HG02571 (cell line): ENCODE measurements at regions not wholly inside any gene's neighbourhood (a gene's known extent, or its start where the extent isn't known, plus 50 kb on each side); places are given as distances from the start of the nearest gene placed in this dataset.

ENCODE experiments used
- ATAC-seq: cut with Tn5 transposase; IDR thresholded peaks from one replicate; pipeline ENCODE4 v1.9.1; 2021; ENCODE audit warnings: mild to moderate bottlenecking, moderate library complexity; ENCODE audit not compliant: unreplicated experiment

DNA sequence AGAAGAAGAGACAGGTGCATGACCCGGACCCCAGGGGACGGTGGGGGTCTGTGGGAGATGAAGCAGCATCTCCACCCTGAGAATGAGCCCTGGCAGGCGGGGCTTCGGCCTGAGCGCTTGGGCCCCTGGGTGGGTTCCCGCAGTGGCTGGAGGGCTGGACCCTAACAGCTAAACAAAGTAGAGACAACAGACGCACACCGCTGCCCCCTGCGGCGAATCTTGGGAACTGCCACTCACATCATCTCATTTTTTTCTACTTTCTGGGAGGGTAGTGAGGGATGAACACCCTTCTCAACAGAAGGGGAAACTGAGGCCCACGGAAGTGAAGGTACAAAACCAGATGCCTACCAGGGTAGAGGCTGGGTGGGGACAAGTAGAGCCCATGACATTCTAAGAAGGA is 104.7 kb downstream of the RFLNA start:
- no peak for ATAC-seq

- no peak for ATAC-seq
Observed at GRCh38 chr12:124398578-124399227, 103.8 kb downstream of the RFLNA start.

GRCh38 chr12:124397807-124398577 is 103.1 kb downstream of the RFLNA start:
- no peak for ATAC-seq

DNA sequence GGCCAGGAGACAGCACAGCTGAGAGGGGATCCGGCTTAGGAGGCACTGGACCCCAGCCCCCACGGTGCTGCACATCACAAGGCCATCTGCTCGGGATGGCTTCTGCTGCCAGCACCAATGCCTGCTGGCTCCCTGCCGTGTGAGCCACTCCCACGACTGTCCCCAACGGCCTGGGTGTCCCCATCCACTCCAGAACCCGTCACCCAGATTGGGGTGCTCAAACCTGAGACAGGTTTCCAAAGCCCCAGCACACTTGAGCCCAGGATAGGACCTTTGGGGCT is 102.4 kb downstream of the RFLNA start:
- no peak for ATAC-seq

- ATAC-seq: no peak
Observed at GRCh38 chr12:124396544-124397398, 101.9 kb downstream of the RFLNA start.

DNA sequence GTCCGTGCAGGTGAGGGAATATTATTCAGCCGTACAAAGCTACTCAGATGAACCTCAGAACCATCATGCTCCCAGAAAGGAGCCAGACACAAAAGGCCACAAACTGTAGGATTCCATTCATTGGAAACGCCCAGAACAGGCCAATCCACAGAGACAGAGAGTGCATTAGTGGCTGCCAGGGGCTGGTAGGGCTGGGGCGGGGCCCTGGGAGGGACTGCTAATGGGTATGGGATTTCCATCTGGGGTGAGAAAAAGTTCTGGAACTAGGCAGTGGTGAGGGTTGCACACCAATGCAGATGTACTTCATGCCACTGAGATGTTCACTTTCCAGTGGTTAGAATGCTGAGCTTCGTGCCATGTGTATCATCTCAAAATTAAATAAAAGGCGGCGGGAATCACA is 101.1 kb downstream of the RFLNA start:
- no peak for ATAC-seq

GRCh38 chr12:124395284-124395752 is 100.4 kb downstream of the RFLNA start:
- ATAC-seq: no peak

- ATAC-seq: no peak
Observed at GRCh38 chr12:124394462-124395128, 99.7 kb downstream of the RFLNA start.

DNA sequence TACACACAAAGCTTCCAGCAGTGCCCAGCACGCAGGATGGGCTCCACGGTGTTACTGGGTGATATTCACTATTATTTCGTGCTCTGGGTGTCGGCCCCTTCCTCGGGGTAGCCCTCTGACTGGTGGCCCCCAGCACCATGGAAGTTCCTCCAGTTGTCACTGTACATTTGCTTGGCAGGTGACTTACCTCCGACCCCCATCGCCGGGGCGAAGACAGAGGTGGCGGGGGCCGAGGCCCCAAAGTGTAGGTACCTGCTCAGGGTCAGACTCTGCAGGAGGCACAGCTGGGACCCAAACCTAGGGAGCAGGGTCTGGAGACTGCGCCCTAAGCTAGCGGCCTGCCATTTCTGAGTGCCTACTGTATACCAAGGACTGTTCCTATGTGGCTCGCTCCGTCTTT is 98.9 kb downstream of the RFLNA start:
- ATAC-seq: no peak

GRCh38 chr12:124393414-124393790 is 98.5 kb downstream of the RFLNA start:
- ATAC-seq: no peak

- no peak for ATAC-seq
Observed at GRCh38 chr12:124392667-124393413, 97.9 kb downstream of the RFLNA start.

- no peak for ATAC-seq
Observed at GRCh38 chr12:124392271-124392666, 97.4 kb downstream of the RFLNA start.

DNA sequence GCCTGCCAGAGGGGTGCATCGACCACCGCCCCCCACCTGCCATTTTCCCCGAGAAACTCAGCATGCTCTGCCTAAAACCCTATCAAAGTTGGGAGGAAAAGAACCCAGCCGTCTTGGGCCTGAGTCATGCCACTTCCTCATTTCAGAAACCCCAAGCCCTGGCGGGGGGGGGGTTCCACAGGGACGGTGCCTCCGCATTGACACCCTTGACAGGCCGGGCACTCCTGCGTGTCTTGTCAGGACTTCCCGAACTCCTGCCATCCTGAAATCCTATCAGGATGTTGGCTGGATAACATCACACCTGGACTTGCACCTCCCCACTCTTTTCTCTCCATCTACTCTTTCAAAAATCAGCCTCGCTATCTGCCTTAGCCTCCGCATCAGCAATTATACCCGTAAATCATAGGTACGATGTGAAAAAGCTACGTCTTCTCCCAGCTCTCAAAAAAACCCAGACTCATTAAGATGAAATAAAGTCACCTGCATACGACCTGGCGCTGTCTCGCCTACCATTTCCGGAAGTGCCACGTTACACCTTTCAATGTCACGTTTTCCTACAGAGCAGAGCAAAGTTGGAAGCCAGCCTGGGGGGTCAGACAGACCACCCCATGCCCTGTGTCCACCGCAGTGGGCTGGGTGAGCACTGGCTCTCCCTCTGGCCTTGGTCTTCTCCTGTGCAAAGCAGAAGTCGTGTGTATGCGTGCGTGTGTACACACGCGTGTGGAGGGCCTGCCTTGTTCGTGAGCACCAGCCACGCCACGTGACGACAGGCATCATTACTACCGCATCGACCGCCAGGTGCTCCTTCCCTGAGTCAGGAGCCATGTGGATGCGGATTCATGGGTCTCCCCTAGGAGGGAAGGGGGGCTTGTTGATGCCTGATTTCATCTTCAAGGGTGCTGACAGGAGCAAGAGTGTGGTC is 96.7 kb downstream of the RFLNA start:
- no peak for ATAC-seq

- peak; percentile 48 for ATAC-seq
Observed at GRCh38 chr12:124390442-124391097, 95.7 kb downstream of the RFLNA start.

- ATAC-seq: no peak
Observed at GRCh38 chr12:124389725-124390441, 95.0 kb downstream of the RFLNA start.

DNA sequence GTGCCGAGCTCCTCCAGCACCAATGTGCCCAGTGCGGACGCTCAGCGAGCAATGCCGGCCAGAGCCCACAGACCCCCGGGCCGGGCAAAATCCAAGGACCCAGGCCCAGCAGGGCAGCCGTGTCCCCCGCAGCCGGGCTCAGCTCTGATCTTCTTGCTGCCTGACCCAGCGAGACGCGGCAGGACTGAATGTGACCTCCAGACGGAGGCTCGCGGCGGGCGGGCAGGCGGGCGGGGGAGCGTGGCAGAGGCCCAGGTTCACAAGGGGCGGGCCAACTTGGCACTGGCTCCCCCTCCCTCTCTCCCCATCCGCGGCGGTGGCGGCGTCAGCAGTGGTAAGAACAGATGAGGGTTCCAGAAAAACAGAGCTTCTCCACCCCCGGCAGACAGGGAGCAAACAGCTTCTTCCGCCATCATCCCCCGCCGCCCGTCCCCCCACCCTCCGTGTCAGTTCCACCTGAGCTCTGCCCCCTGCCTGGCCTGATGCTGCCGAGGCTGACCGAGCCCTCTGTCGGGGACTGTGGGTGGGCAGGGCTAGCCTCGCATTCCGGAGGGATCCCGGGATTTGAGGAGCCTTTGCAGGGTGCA is 94.3 kb downstream of the RFLNA start:
- no peak for ATAC-seq

- no peak for ATAC-seq
Observed at GRCh38 chr12:124388679-124389137, 93.8 kb downstream of the RFLNA start.
